GM12878 (cell line): ENCODE measurements at regions not wholly inside any gene's neighbourhood (a gene's known extent, or its start where the extent isn't known, plus 50 kb on each side); places are given as distances from the start of the nearest gene placed in this dataset.

Experiments
- CBX3 ChIP-seq: fragments of 200-600 bp; sonication (generic); IDR thresholded peaks from 2 replicates; pipeline ENCODE4 v1.6.1; 2016; ENCODE audit warnings: low read depth, borderline replicate concordance
- KDM1A ChIP-seq: fragments of 200-600 bp; sonication (generic); IDR thresholded peaks from 2 replicates; pipeline ENCODE4 v1.6.1; 2016; ENCODE audit warnings: borderline replicate concordance
- MTA2 ChIP-seq: fragments of 450-650 bp; IDR thresholded peaks from 2 replicates; pipeline ENCODE4 v1.6.1; 2016; ENCODE audit warnings: low read depth, mild to moderate bottlenecking, moderate library complexity
- PML ChIP-seq: IDR thresholded peaks from 2 replicates; pipeline ENCODE4 v1.6.1; 2012; ENCODE audit warnings: low read length, inconsistent platforms
- RCOR1 ChIP-seq: conservative IDR thresholded peaks from 2 replicates; pipeline ENCODE4 v1.6.1; 2012; ENCODE audit warnings: low read depth, low read length, improper control_type of control experiment
- YY1 ChIP-seq: IDR thresholded peaks from 2 replicates; pipeline ENCODE4 v1.6.1; 2011; ENCODE audit warnings: low read depth, mild to moderate bottlenecking, low read length
- TF ChIP-seq, protein P1 (sequence below): IDR thresholded peaks from 2 replicates; pipeline ENCODE4 v1.6.1; 2011; ENCODE audit warnings: borderline replicate concordance, low read depth, mild to moderate bottlenecking, moderate library complexity, low read length; ENCODE audit not compliant: insufficient read depth, poor library complexity, severe bottlenecking
- TF ChIP-seq, protein P2 (sequence below): fragments of 450-650 bp; IDR thresholded peaks from 2 replicates; pipeline ENCODE4 v1.6.1; 2017; ENCODE audit warnings: mild to moderate bottlenecking, moderate library complexity

DNA sequence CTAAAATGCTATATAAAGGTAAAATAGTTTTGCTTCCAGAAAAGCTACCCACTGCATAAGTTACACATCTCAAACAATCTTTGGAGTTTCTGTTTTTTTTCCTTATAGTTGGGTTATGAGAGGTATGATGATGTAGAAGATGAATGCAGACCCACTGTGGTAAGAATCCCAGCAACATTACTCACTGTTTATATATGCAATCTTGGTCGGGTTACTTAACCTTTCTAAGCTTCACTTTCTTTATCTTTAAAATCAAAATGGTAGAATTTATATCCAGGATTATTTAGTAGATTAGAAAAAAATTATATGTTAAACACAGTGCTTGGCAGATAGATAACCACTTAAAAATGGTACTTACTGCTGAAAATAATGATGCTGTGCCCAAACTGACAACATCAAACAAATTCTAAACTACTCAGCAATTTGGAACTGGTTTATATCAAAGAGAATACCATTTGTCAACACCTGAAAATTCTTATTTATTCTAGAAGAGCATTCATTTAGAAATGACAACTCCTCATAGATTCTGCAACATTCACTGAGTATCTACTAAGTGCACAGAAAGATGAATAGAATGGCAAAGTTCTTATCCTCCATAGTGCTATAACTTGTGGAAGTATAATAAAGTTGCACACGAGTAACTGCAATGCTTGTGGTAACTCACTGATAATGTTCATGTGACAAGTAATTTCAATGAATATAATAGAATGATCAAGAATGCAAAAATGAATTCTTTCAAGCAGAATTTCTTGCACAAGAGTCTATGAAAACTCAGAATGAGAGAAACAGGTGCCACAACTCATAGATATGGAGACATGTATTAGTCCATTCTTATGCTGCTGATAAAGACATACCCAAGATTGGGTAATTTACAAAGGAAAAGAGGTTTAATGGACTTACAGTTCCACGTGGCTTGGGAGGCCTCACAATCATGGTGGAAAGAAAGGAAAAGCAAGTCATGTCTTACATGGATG lies 129.0 kb upstream of the SLC7A14 start (continued):
- TF ChIP-seq, protein P1, sequence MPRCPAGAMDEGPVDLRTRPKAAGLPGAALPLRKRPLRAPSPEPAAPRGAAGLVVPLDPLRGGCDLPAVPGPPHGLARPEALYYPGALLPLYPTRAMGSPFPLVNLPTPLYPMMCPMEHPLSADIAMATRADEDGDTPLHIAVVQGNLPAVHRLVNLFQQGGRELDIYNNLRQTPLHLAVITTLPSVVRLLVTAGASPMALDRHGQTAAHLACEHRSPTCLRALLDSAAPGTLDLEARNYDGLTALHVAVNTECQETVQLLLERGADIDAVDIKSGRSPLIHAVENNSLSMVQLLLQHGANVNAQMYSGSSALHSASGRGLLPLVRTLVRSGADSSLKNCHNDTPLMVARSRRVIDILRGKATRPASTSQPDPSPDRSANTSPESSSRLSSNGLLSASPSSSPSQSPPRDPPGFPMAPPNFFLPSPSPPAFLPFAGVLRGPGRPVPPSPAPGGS = no peak
- no peak for TF ChIP-seq MTA2
- TF ChIP-seq RCOR1 = no peak
- TF ChIP-seq KDM1A = no peak
- TF ChIP-seq YY1 = no peak
- no peak for TF ChIP-seq CBX3
- TF ChIP-seq PML = no peak
- TF ChIP-seq, protein P2, sequence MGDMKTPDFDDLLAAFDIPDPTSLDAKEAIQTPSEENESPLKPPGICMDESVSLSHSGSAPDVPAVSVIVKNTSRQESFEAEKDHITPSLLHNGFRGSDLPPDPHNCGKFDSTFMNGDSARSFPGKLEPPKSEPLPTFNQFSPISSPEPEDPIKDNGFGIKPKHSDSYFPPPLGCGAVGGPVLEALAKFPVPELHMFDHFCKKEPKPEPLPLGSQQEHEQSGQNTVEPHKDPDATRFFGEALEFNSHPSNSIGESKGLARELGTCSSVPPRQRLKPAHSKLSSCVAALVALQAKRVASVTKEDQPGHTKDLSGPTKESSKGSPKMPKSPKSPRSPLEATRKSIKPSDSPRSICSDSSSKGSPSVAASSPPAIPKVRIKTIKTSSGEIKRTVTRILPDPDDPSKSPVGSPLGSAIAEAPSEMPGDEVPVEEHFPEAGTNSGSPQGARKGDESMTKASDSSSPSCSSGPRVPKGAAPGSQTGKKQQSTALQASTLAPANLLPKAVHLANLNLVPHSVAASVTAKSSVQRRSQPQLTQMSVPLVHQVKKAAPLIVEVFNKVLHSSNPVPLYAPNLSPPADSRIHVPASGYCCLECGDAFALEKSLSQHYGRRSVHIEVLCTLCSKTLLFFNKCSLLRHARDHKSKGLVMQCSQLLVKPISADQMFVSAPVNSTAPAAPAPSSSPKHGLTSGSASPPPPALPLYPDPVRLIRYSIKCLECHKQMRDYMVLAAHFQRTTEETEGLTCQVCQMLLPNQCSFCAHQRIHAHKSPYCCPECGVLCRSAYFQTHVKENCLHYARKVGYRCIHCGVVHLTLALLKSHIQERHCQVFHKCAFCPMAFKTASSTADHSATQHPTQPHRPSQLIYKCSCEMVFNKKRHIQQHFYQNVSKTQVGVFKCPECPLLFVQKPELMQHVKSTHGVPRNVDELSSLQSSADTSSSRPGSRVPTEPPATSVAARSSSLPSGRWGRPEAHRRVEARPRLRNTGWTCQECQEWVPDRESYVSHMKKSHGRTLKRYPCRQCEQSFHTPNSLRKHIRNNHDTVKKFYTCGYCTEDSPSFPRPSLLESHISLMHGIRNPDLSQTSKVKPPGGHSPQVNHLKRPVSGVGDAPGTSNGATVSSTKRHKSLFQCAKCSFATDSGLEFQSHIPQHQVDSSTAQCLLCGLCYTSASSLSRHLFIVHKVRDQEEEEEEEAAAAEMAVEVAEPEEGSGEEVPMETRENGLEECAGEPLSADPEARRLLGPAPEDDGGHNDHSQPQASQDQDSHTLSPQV = no peak
